Endothelial cell of umbilical vein (primary cell): ENCODE measurements at regions not wholly inside any gene's neighbourhood (a gene's known extent, or its start where the extent isn't known, plus 50 kb on each side); places are given as distances from the start of the nearest gene placed in this dataset.

Experiments
- BruUV-seq: library from RNA; stranded (reverse); fragments of 400-500 nt; replicated peaks from 2 replicates; lab custom pipeline; 2021; lab: Mats Ljungman, UMichigan
- CTCF ChIA-PET: fragments of 300-600, 350-600 bp; sonication (Branson Sonifier 250); formaldehyde crosslinking; loops from one replicate; lab custom pipeline; 2021; ENCODE audit warnings: antibody characterized with exemption, inconsistent platforms; lab: Charles Lee
- POLR2A ChIA-PET: fragments of 300-600, 350-600 bp; sonication (Branson Sonifier 250); formaldehyde crosslinking; loops from one replicate; lab custom pipeline; 2021; ENCODE audit warnings: antibody characterized with exemption, inconsistent platforms; lab: Charles Lee
- DNase-seq: peaks from one replicate; pipeline ENCODE4 v3.0.0-alpha.2; 2011; ENCODE audit warnings: low read depth, low spot score
- FAIRE-seq: peaks from 2 replicates; lab custom pipeline; 2011; peaks lifted over from hg19 to GRCh38; lab: Jason Lieb, UNC
- H2AFZ ChIP-seq: 2 replicates; pipeline ENCODE4 v1.6.0; 2012; ENCODE audit warnings: low read depth, low read length, control low read depth, inconsistent platforms
- H3K27ac ChIP-seq: 2 replicates; pipeline ENCODE4 v1.5.1; 2011; ENCODE audit warnings: low read depth, mild to moderate bottlenecking, control low read depth, low read length, moderate library complexity; ENCODE audit not compliant: insufficient read depth
- H3K27me3 ChIP-seq, 2 experiments: 2 replicates each; pipeline versions ENCODE4 v1.6.0 to v1.6.1; 2011; ENCODE audit warnings: low read length in 2 of 2, mixed read lengths in 1 of 2; ENCODE audit not compliant: control insufficient read depth in 2 of 2, insufficient read depth in 2 of 2
- H3K36me3 ChIP-seq, 2 experiments: 2 replicates in 1 of 2; 3 replicates in 1 of 2; pipeline ENCODE4 v1.5.1; 2011; ENCODE audit warnings: low read length in 2 of 2, mild to moderate bottlenecking in 1 of 2, moderate library complexity in 1 of 2; ENCODE audit not compliant: control insufficient read depth in 2 of 2, insufficient read depth in 2 of 2; ENCODE audit errors: extremely low read depth in 1 of 2
- H3K4me1 ChIP-seq: 3 replicates; pipeline ENCODE4 v1.5.1; 2011; ENCODE audit warnings: mild to moderate bottlenecking, low read length; ENCODE audit not compliant: control insufficient read depth, insufficient read depth; ENCODE audit errors: extremely low read depth
- H3K4me2 ChIP-seq: 2 replicates; pipeline ENCODE4 v1.6.1; 2011; ENCODE audit warnings: low read length, control low read depth, mixed read lengths; ENCODE audit not compliant: insufficient read depth
- H3K4me3 ChIP-seq, 3 experiments: fragments of 200-600 bp in 1 of 3; sonication (generic), shearing (Covaris generic) in 1 of 3; replicated peaks in 1 of 3; 2 replicates each; pipeline ENCODE4 v1.5.1; 2011 to 2016; ENCODE audit warnings: control low read depth in 3 of 3, low read length in 3 of 3, mild to moderate bottlenecking in 2 of 3, inconsistent platforms in 1 of 3, low read depth in 1 of 3, moderate library complexity in 1 of 3; ENCODE audit not compliant: insufficient read depth in 1 of 3
- H3K79me2 ChIP-seq: 2 replicates; pipeline ENCODE4 v1.6.0; 2012; ENCODE audit warnings: low read length, inconsistent platforms; ENCODE audit not compliant: control insufficient read depth, insufficient read depth
- H3K9ac ChIP-seq: replicated peaks from 2 replicates; pipeline ENCODE3; 2011; ENCODE audit warnings: low read length, control low read depth; ENCODE audit not compliant: insufficient read depth; ENCODE audit errors: extremely low read depth
- H3K9me1 ChIP-seq: replicated peaks from 3 replicates; pipeline ENCODE4 v1.6.0; 2011; ENCODE audit warnings: mild to moderate bottlenecking, low read length; ENCODE audit not compliant: control insufficient read depth, insufficient read depth; ENCODE audit errors: extremely low read depth
- H3K9me3 ChIP-seq: replicated peaks from 2 replicates; pipeline ENCODE4 v1.5.1; 2012; ENCODE audit warnings: low read length, inconsistent platforms; ENCODE audit not compliant: control insufficient read depth, insufficient read depth
- H4K20me1 ChIP-seq: replicated peaks from 2 replicates; pipeline ENCODE3; 2011; ENCODE audit warnings: mild to moderate bottlenecking, low read length; ENCODE audit not compliant: control insufficient read depth, insufficient read depth; ENCODE audit errors: extremely low read depth
- EZH2 ChIP-seq: IDR thresholded peaks from 2 replicates; pipeline ENCODE4 v1.6.1; 2012; ENCODE audit warnings: borderline replicate concordance, low read depth, mild to moderate bottlenecking, moderate library complexity, low read length, inconsistent platforms; ENCODE audit not compliant: severe bottlenecking
- FOS ChIP-seq: IDR thresholded peaks from 2 replicates; pipeline ENCODE4 v1.6.1; 2011; ENCODE audit warnings: mild to moderate bottlenecking, low read length, moderate library complexity, borderline replicate concordance; ENCODE audit not compliant: insufficient read depth
- GATA2 ChIP-seq: IDR thresholded peaks from 2 replicates; pipeline ENCODE4 v1.7.0; 2011; ENCODE audit warnings: low read depth, mild to moderate bottlenecking, moderate library complexity, mixed read lengths, low read length; ENCODE audit not compliant: insufficient read length, insufficient read depth
- JUN ChIP-seq: IDR thresholded peaks from 2 replicates; pipeline ENCODE4 v1.6.1; 2011; ENCODE audit warnings: borderline replicate concordance, low read depth; ENCODE audit not compliant: insufficient read length, insufficient read depth
- MYC ChIP-seq: IDR thresholded peaks from one replicate; pipeline ENCODE4 v1.6.1; 2011; ENCODE audit warnings: mild to moderate bottlenecking, low read depth, low read length
- POLR2A ChIP-seq: IDR thresholded peaks from 2 replicates; pipeline ENCODE4 v1.6.1; 2012; ENCODE audit warnings: low read depth, mild to moderate bottlenecking, control low read depth, low read length
- POLR2AphosphoS5 ChIP-seq: IDR thresholded peaks from 2 replicates; pipeline ENCODE4 v1.6.1; 2012; ENCODE audit warnings: low read depth, mild to moderate bottlenecking, control low read depth, low read length, moderate library complexity; ENCODE audit not compliant: insufficient read depth
- dilution Hi-C: fragments of 300-500 bp; cut with MboI; formaldehyde crosslinking; loops from one replicate; pipeline ENCODE4 v1.15.0; 2019; ENCODE audit warnings: low sequenced_read_pairs; ENCODE audit not compliant: extremely low pct_ligation_motif_present
- intact Hi-C: fragments of 100-400 bp; cut with micrococcal nuclease; formaldehyde crosslinking; loops from one replicate; pipeline ENCODE4 v1.10.0; 2022
- TF ChIP-seq, protein P1 (sequence below): IDR thresholded peaks from 2 replicates; pipeline ENCODE4 v1.6.1; 2011; ENCODE audit not compliant: insufficient read depth, insufficient read length
- TF ChIP-seq, protein P2 (sequence below), 2 donors: IDR thresholded peaks; 1 replicate in 1 of 2; 2 replicates in 1 of 2; pipeline ENCODE4 v1.5.1; 2011; ENCODE audit warnings: low read length in 2 of 2, mild to moderate bottlenecking in 2 of 2, moderate library complexity in 2 of 2, control low read depth in 1 of 2, inconsistent platforms in 1 of 2, low read depth in 1 of 2; ENCODE audit not compliant: insufficient read depth in 1 of 2; ENCODE audit errors: extremely low read depth in 1 of 2

DNA sequence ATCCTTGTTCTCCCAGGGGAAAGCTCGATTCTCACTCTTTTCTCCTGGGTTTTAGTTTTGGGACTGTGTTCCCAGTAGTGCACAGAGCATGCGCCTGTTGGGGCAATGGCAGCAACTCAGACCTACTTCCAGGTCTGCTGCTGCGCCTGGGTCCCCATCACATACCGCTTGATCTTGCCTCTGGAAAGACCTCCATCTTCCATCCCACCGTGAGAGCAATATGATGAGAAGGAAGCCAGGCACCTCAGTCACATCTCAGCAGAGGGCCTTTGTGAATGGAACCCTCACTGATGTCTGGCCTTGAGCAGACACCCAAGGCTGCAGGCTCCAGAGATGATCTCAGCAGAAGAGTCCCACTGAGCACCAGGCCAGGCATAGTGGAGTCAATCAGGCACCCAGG lies 176.8 kb upstream of the ZNF507 start:
- dilution Hi-C loops = no loop called here
- no peak for DNase-seq
- ChIA-PET POLR2A (no interaction called here), CTCF (no interaction called here)
- BruUV-seq = no TSS peak
- H3K27ac ChIP-seq = no peak overlapping the region
- H3K27me3 ChIP-seq = no peaks in the 10 kb centered on the region
- H3K36me3 ChIP-seq = no peaks in the 10 kb centered on the region
- TF ChIP-seq JUN (no peak), FOS (no peak), EZH2 (no peak), POLR2A (no peak), GATA2 (no peak), MYC (no peak), POLR2AphosphoS5 (no peak)
- TF ChIP-seq, protein P1, sequence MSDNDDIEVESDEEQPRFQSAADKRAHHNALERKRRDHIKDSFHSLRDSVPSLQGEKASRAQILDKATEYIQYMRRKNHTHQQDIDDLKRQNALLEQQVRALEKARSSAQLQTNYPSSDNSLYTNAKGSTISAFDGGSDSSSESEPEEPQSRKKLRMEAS = no peak
- TF ChIP-seq, protein P2, sequence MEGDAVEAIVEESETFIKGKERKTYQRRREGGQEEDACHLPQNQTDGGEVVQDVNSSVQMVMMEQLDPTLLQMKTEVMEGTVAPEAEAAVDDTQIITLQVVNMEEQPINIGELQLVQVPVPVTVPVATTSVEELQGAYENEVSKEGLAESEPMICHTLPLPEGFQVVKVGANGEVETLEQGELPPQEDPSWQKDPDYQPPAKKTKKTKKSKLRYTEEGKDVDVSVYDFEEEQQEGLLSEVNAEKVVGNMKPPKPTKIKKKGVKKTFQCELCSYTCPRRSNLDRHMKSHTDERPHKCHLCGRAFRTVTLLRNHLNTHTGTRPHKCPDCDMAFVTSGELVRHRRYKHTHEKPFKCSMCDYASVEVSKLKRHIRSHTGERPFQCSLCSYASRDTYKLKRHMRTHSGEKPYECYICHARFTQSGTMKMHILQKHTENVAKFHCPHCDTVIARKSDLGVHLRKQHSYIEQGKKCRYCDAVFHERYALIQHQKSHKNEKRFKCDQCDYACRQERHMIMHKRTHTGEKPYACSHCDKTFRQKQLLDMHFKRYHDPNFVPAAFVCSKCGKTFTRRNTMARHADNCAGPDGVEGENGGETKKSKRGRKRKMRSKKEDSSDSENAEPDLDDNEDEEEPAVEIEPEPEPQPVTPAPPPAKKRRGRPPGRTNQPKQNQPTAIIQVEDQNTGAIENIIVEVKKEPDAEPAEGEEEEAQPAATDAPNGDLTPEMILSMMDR (IDR thresholded peaks at IDR 0.05; ENCODE audit: extremely low read depth in 1 of 2, insufficient read depth in 1 of 2, low read depth in 1 of 2, low read length in 2 of 2) = no peak
- intact Hi-C loops = no loop called here
- H3K9me1 ChIP-seq = no peaks in the 10 kb centered on the region
- H3K4me2 ChIP-seq = no peak overlapping the region
- H4K20me1 ChIP-seq = no peaks in the 10 kb centered on the region
- H2AFZ ChIP-seq = no peak overlapping the region
- no peaks in the 10 kb centered on the region for H3K4me1 ChIP-seq
- no peak overlapping the region for H3K4me3 ChIP-seq
- FAIRE-seq = no peak
- H3K79me2 ChIP-seq = no peaks in the 10 kb centered on the region
- no peak overlapping the region for H3K9ac ChIP-seq
- H3K9me3 ChIP-seq = no peaks in the 10 kb centered on the region
